Amygdala (tissue), 56 donors: ENCODE measurements at regions not wholly inside any gene's neighbourhood (a gene's known extent, or its start where the extent isn't known, plus 50 kb on each side); places are given as distances from the start of the nearest gene placed in this dataset.

Experiments used
- DNase-seq, 56 donors: peaks; one replicate each; lab custom pipeline; 2025; lab: John Stamatoyannopoulos, UW

GRCh38 chr12:123100882-123101281 lies 50.0 kb downstream of the PITPNM2 start:
- DNase-seq, result no peak

GRCh38 chr12:123100450-123100849 lies 50.4 kb downstream of the PITPNM2 start:
- DNase-seq, result no peak

GRCh38 chr12:123099560-123100192 lies 51.2 kb downstream of the PITPNM2 start:
- DNase-seq, result peak in 2 of 56 donors; percentile 9 to 14

GRCh38 chr12:123098780-123099179 lies 52.1 kb downstream of the PITPNM2 start:
- DNase-seq, result no peak

GRCh38 chr12:123097561-123098084 lies 53.3 kb downstream of the PITPNM2 start:
- peak in 18 of 56 donors; percentile 10 to 53 (median 28) for DNase-seq

- DNase-seq, result no peak
Observed at GRCh38 chr12:123096741-123097140, 54.1 kb downstream of the PITPNM2 start.

- DNase-seq, result peak in 12 of 56 donors; percentile 6 to 48 (median 22)
Observed at GRCh38 chr12:123096182-123096581, 54.7 kb downstream of the PITPNM2 start.

GRCh38 chr12:123095078-123095881 lies 55.6 kb downstream of the PITPNM2 start:
- no peak for DNase-seq

- no peak for DNase-seq
Observed at GRCh38 chr12:123094349-123095077, 56.4 kb downstream of the PITPNM2 start.

GRCh38 chr12:123092866-123093265 lies 58.0 kb downstream of the PITPNM2 start:
- no peak for DNase-seq

GRCh38 chr12:123091230-123092150 lies 59.4 kb downstream of the PITPNM2 start:
- no peak for DNase-seq

- no peak for DNase-seq
Observed at GRCh38 chr12:123089631-123090353, 61.1 kb downstream of the PITPNM2 start.

- no peak for DNase-seq
Observed at GRCh38 chr12:123089140-123089539, 61.8 kb downstream of the PITPNM2 start.

- DNase-seq, result peak in 6 of 56 donors; percentile 16 to 54 (median 25)
Observed at GRCh38 chr12:123085730-123086487, 65.0 kb downstream of the PITPNM2 start.

- no peak for DNase-seq
Observed at GRCh38 chr12:123085066-123085465, 65.8 kb downstream of the PITPNM2 start.

- DNase-seq, result no peak
Observed at GRCh38 chr12:123083661-123084571, 67.0 kb downstream of the PITPNM2 start.

GRCh38 chr12:123080634-123081033 lies 70.3 kb downstream of the PITPNM2 start:
- DNase-seq, result no peak
